HCT116 (cell line): ENCODE measurements at regions not wholly inside any gene's neighbourhood (a gene's known extent, or its start where the extent isn't known, plus 50 kb on each side); places are given as distances from the start of the nearest gene placed in this dataset.
"Not testable (repeated sequence)": the region's sequence is repeated elsewhere in the genome, so short reads cannot be mapped to it uniquely, and the experiment has no call there.

Experiments
- ATF3 ChIP-seq: IDR thresholded peaks from 2 replicates; pipeline ENCODE4 v1.6.1; 2012
- CBX3 ChIP-seq: IDR thresholded peaks from 2 replicates; pipeline ENCODE4 v1.6.1; 2012; ENCODE audit warnings: low read depth
- CTCF ChIP-seq, 3 experiments: fragments of 200-600 bp in 1 of 3; sonication (generic) in 1 of 3; IDR thresholded peaks in 2 of 3; conservative IDR thresholded peaks in 1 of 3; 2 replicates each; pipeline ENCODE4 v1.5.1; 2012 to 2017; ENCODE audit warnings: low read depth in 2 of 3, low read length in 2 of 3, antibody characterized with exemption in 1 of 3, borderline replicate concordance in 1 of 3, control low read depth in 1 of 3, mild to moderate bottlenecking in 1 of 3, mixed read lengths in 1 of 3, mixed run types in 1 of 3, moderate library complexity in 1 of 3; ENCODE audit not compliant: insufficient read depth in 1 of 3
- ELF1 ChIP-seq: IDR thresholded peaks from 2 replicates; pipeline ENCODE4 v1.6.1; 2012; ENCODE audit warnings: low read depth, borderline replicate concordance
- EZH2phosphoT487 ChIP-seq: fragments of 200-600 bp; IDR thresholded peaks from 2 replicates; pipeline ENCODE4 v1.6.1; 2018; ENCODE audit warnings: antibody characterized with exemption, borderline replicate concordance
- MAX ChIP-seq: IDR thresholded peaks from 2 replicates; pipeline ENCODE4 v1.6.1; 2012
- POLR2A ChIP-seq: IDR thresholded peaks from 2 replicates; pipeline ENCODE4 v1.7.0; 2011; ENCODE audit warnings: borderline replicate concordance; ENCODE audit not compliant: insufficient read depth, insufficient read length; ENCODE audit errors: extremely low read depth
- POLR2AphosphoS5 ChIP-seq: IDR thresholded peaks from 2 replicates; pipeline ENCODE4 v1.6.1; 2011; ENCODE audit warnings: mild to moderate bottlenecking, low read depth, low read length, moderate library complexity
- RAD21 ChIP-seq: IDR thresholded peaks from 2 replicates; pipeline ENCODE4 v1.6.1; 2012; ENCODE audit warnings: low read depth, mild to moderate bottlenecking
- REST ChIP-seq: IDR thresholded peaks from 2 replicates; pipeline ENCODE4 v1.6.1; 2012; ENCODE audit warnings: low read depth
- SP1 ChIP-seq: IDR thresholded peaks from 2 replicates; pipeline ENCODE4 v1.6.1; 2012; ENCODE audit warnings: low read depth
- YY1 ChIP-seq: IDR thresholded peaks from 2 replicates; pipeline ENCODE4 v1.6.1; 2011; ENCODE audit warnings: low read length, low read depth, moderate library complexity, mild to moderate bottlenecking; ENCODE audit not compliant: insufficient replicate concordance; ENCODE audit errors: extremely low read depth

- not testable (repeated sequence) for TF ChIP-seq POLR2A; CTCF (IDR thresholded peaks at IDR 0.05 in 2 of 3, conservative IDR thresholded peaks at IDR 0.05 in 1 of 3; ENCODE audit: borderline replicate concordance in 1 of 3, insufficient read depth in 1 of 3, low read depth in 2 of 3, low read length in 2 of 3); CBX3; MAX; RAD21; ATF3; YY1; POLR2AphosphoS5; ELF1; REST; SP1; EZH2phosphoT487
Observed at GRCh38 chr11:23786974-23787373, 709.9 kb upstream of the LUZP2 start.
